Adrenal gland (tissue), 9 donors: ENCODE measurements at regions not wholly inside any gene's neighbourhood (a gene's known extent, or its start where the extent isn't known, plus 50 kb on each side); places are given as distances from the start of the nearest gene placed in this dataset.

Experiments
- DNase-seq, 7 donors: peaks; one replicate each; pipeline ENCODE4 v3.0.0-alpha.2; 2019 to 2020
- H3K27ac ChIP-seq, 5 donors: fragments of 200-600 bp; sonication (generic) in 4 of 5; 1 replicate in 3 of 5; 2 replicates in 2 of 5; pipeline versions ENCODE4 v1.5.1 to v1.8.0; 2016 to 2020; ENCODE audit warnings: mild to moderate bottlenecking in 1 of 5
- H3K27me3 ChIP-seq: fragments of 200-600 bp; 2 replicates; pipeline ENCODE4 v1.8.0; 2021
- H3K36me3 ChIP-seq, 2 donors: fragments of 200-600 bp; replicated peaks in 1 of 2; 1 replicate in 1 of 2; 2 replicates in 1 of 2; pipeline versions ENCODE4 v1.5.1 to v1.8.0; 2018 to 2022
- H3K4me1 ChIP-seq, 2 donors: fragments of 200-600 bp; replicated peaks in 1 of 2; 1 replicate in 1 of 2; 2 replicates in 1 of 2; pipeline versions ENCODE4 v1.5.1 to v1.8.0; 2018 to 2021
- H3K4me3 ChIP-seq, 4 donors: fragments of 200-600 bp; sonication (generic) in 3 of 4; one replicate each; pipeline ENCODE4 v1.5.1; 2016 to 2018
- H3K9me3 ChIP-seq, 3 donors: fragments of 200-600 bp; sonication (generic) in 1 of 3; replicated peaks in 1 of 3; 1 replicate in 2 of 3; 2 replicates in 1 of 3; pipeline versions ENCODE4 v1.5.1 to v1.8.0; 2016 to 2021
- CTCF ChIP-seq, 6 experiments: fragments of 450-650 bp in 4 of 6; fragments of 200-600 bp in 2 of 6; sonication (generic) in 1 of 6; IDR thresholded peaks; 1 replicate in 5 of 6; 2 replicates in 1 of 6; pipeline versions ENCODE4 v1.5.1 to v1.8.0; 2016 to 2021; ENCODE audit warnings: antibody characterized with exemption in 6 of 6, mild to moderate bottlenecking in 2 of 6, moderate library complexity in 1 of 6
- POLR2A ChIP-seq, 2 donors: fragments of 450-650 bp; IDR thresholded peaks; one replicate each; pipeline ENCODE4 v1.6.1; 2017; ENCODE audit warnings: antibody characterized with exemption in 2 of 2, mild to moderate bottlenecking in 2 of 2, moderate library complexity in 1 of 2
- WGBS, 4 donors: extraction: QIAGEN DNeasy Blood & Tissue Kit in 2 of 4; methylation state at CpG; one replicate each; pipeline versions ENCODE4 v1.1.5 to v1.1.7; 2013 to 2017; 5-methylcytosine and 5-hydroxymethylcytosine counted together
- intact Hi-C, 2 donors: fragments of 100-400 bp; cut with DNase I; formaldehyde crosslinking; loops; one replicate each; pipeline versions ENCODE4 v1.14.1 to v1.15.0; 2022 to 2023
- donor health status: healthy with polysubstance abuse.
- donor health status: Bipolar disorder and iron deficiency.
- donor health status: DM: yes; HTN: yes; CAD: no.
- donor health status: DM: no; HTN: no; CAD: no.
- donor health status: DM: no; HTN: no; CAD: no.

DNA sequence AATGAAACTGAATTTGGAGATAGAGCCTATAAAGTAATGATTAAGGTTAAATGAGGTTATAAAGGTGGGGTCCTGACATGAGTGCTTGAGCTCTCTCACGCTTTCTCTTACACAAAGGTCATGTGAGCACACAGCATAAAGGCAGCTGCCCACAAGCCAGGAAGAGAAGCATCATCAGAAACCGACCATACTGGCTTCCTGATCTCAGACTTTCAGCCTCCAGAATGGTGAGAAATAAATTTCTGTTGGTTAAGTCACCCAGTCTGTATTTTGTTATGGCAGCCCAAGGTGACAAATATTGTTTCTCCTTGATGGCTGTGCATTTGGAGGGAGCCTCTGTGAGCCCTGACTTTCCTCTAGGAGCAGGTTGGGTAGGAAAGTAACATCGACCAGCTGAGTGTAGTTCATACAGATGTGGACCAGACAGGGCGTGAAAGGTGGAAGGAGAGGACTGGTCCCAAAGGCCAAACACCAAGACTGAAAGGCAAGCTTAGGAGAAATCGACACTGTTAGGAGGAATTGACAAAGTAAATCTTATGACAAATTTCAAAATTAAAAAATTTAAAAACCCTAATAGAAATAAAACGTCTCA is 97.6 kb upstream of the SLC38A2 start:
- DNase-seq: no peak
- WGBS, 4 donors: 70 to 85% (median 75%) methylated on average over 5 to 6 of the region's 6 CpGs
- Histone ChIP-seq H3K4me1 (peaks cover 29 to 48% of the 10 kb centered on the region in 2 donors), H3K4me3 (no peak overlapping the region), H3K27me3 (no peaks in the 10 kb centered on the region), H3K36me3 (no peaks in the 10 kb centered on the region), H3K27ac (no peak overlapping the region), H3K9me3 (no peaks in the 10 kb centered on the region)
- intact Hi-C loops: no loop called here
- no peak for TF ChIP-seq CTCF (IDR thresholded peaks at IDR 0.05)
- TF ChIP-seq POLR2A (IDR thresholded peaks at IDR 0.05): no peak

- Histone ChIP-seq H3K27ac (no peak overlapping the region), H3K9me3 (no peaks in the 10 kb centered on the region), H3K27me3 (no peaks in the 10 kb centered on the region), H3K4me3 (no peak overlapping the region), H3K36me3 (no peaks in the 10 kb centered on the region), H3K4me1 (peaks cover 18 to 34% of the 10 kb centered on the region in 2 donors)
- intact Hi-C loops: no loop called here
- no peak for TF ChIP-seq CTCF (IDR thresholded peaks at IDR 0.05)
- TF ChIP-seq POLR2A (IDR thresholded peaks at IDR 0.05): no peak
- no peak for DNase-seq
- 62 to 65% (median 64%) methylated on average over 4 of the region's 4 CpGs for WGBS, 4 donors
Observed at GRCh38 chr12:46468813-46469212, 96.2 kb upstream of the SLC38A2 start.

DNA sequence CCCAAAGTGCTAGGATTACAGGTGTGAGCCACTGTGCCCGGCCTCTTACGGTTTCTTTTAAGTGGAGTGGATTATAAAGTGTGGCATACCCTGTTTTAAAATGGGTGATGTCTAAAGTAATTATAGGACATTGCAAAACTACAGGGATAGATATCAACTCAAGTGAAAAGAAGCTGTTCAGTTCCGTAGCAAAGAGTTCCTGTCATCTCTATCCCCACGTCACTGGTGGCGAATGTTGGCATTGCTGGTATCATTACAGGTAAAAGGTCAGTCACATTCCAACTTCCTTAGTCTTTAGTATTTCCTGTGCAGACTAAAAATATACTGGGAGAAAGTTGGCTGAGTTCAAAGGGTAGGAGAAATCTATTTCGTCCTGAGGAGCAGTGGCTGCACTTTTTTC is 95.6 kb upstream of the SLC38A2 start:
- peaks cover 12 to 30% of the 10 kb centered on the region in 2 donors for H3K4me1 ChIP-seq
- no peaks in the 10 kb centered on the region for H3K36me3 ChIP-seq
- TF ChIP-seq CTCF (IDR thresholded peaks at IDR 0.05) (no peak), POLR2A (IDR thresholded peaks at IDR 0.05) (no peak)
- WGBS, 4 donors: 65 to 79% (median 73%) methylated on average over 6 of the region's 6 CpGs
- peak in 3 of 7 donors; percentile 31 to 60 (median 31) for DNase-seq
- H3K9me3 ChIP-seq: no peaks in the 10 kb centered on the region
- intact Hi-C loops: no loop called here
- H3K4me3 ChIP-seq: no peak overlapping the region
- no peaks in the 10 kb centered on the region for H3K27me3 ChIP-seq
- no peak overlapping the region for H3K27ac ChIP-seq

DNA sequence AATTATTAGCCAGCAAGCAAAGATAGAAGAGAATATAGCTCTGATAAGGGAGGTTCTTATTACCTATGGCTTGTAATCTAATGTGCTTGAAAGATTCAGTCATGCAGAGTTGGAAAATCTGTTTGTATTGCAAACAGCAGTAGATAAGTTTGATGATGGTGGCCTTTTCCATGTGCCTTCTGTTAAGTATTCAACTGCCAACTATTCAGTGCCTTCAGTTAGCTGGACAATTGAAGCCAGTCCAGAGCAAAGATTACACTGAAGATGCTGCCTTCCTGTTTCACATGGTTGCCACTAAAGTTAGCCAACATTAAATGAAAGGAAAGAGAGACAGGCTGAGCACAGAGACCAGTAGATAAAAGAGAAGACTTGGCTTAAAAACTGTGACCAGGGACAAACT is 92.7 kb upstream of the SLC38A2 start:
- no peak for DNase-seq
- H3K27ac ChIP-seq: no peak overlapping the region
- intact Hi-C loops: no loop called here
- no peak overlapping the region for H3K4me3 ChIP-seq
- no peaks in the 10 kb centered on the region for H3K36me3 ChIP-seq
- H3K4me1 ChIP-seq: peaks cover 0 to 33% of the 10 kb centered on the region in 2 donors
- TF ChIP-seq CTCF (IDR thresholded peaks at IDR 0.05): no peak
- TF ChIP-seq POLR2A (IDR thresholded peaks at IDR 0.05): no peak
- H3K27me3 ChIP-seq: no peaks in the 10 kb centered on the region
- no peaks in the 10 kb centered on the region for H3K9me3 ChIP-seq
